Mammary epithelial cell (primary cell): ENCODE measurements at regions not wholly inside any gene's neighbourhood (a gene's known extent, or its start where the extent isn't known, plus 50 kb on each side); places are given as distances from the start of the nearest gene placed in this dataset.

ENCODE experiments used
- EZH2 ChIP-seq: IDR thresholded peaks from 2 replicates; pipeline ENCODE4 v1.6.1; 2012; ENCODE audit warnings: low read length, inconsistent platforms, borderline replicate concordance
- TF ChIP-seq, protein P1 (sequence below), 2 donors: IDR thresholded peaks in 1 of 2; conservative IDR thresholded peaks in 1 of 2; 2 replicates each; pipeline ENCODE4 v1.5.1; 2011 to 2012; ENCODE audit warnings: inconsistent platforms in 2 of 2, low read length in 2 of 2, mild to moderate bottlenecking in 2 of 2, control low read depth in 1 of 2, low read depth in 1 of 2; ENCODE audit not compliant: insufficient read depth in 1 of 2; ENCODE audit errors: extremely low read depth in 1 of 2

- TF ChIP-seq, protein P1, sequence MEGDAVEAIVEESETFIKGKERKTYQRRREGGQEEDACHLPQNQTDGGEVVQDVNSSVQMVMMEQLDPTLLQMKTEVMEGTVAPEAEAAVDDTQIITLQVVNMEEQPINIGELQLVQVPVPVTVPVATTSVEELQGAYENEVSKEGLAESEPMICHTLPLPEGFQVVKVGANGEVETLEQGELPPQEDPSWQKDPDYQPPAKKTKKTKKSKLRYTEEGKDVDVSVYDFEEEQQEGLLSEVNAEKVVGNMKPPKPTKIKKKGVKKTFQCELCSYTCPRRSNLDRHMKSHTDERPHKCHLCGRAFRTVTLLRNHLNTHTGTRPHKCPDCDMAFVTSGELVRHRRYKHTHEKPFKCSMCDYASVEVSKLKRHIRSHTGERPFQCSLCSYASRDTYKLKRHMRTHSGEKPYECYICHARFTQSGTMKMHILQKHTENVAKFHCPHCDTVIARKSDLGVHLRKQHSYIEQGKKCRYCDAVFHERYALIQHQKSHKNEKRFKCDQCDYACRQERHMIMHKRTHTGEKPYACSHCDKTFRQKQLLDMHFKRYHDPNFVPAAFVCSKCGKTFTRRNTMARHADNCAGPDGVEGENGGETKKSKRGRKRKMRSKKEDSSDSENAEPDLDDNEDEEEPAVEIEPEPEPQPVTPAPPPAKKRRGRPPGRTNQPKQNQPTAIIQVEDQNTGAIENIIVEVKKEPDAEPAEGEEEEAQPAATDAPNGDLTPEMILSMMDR (conservative IDR thresholded peaks at IDR 0.05 in 1 of 2, IDR thresholded peaks at IDR 0.05 in 1 of 2; ENCODE audit: extremely low read depth in 1 of 2, insufficient read depth in 1 of 2, low read depth in 1 of 2, low read length in 2 of 2) = no peak
- TF ChIP-seq EZH2 = no peak
These were observed 196.2 kb upstream of the CNTN4 start for GRCh38 chr3:1902416-1902815.
